Lower leg skin (tissue), 3 donors: ENCODE measurements at regions not wholly inside any gene's neighbourhood (a gene's known extent, or its start where the extent isn't known, plus 50 kb on each side); places are given as distances from the start of the nearest gene placed in this dataset.

Experiments used
- CTCF ChIP-seq, 3 donors: fragments of 450-650 bp; IDR thresholded peaks; one replicate each; pipeline ENCODE4 v1.5.1; 2016; ENCODE audit warnings: antibody characterized with exemption in 3 of 3, mild to moderate bottlenecking in 3 of 3, moderate library complexity in 2 of 3
- POLR2A ChIP-seq, 2 donors: fragments of 450-650 bp; IDR thresholded peaks; one replicate each; pipeline ENCODE4 v1.6.1; 2016 to 2017; ENCODE audit warnings: antibody characterized with exemption in 2 of 2, mild to moderate bottlenecking in 1 of 2, moderate library complexity in 1 of 2

- TF ChIP-seq CTCF (IDR thresholded peaks at IDR 0.05), result no peak
- TF ChIP-seq POLR2A (IDR thresholded peaks at IDR 0.05), result no peak
Observed at GRCh38 chr7:69129951-69130350, 468.3 kb upstream of the AUTS2 start.
